Liver (tissue), 3 donors: ENCODE measurements at regions not wholly inside any gene's neighbourhood (a gene's known extent, or its start where the extent isn't known, plus 50 kb on each side); places are given as distances from the start of the nearest gene placed in this dataset.

ENCODE experiments used
- GABPA ChIP-seq, 2 donors: IDR thresholded peaks in 1 of 2; conservative IDR thresholded peaks in 1 of 2; 2 replicates each; pipeline ENCODE4 v1.6.1; 2016; ENCODE audit warnings: antibody characterized with exemption in 2 of 2, mild to moderate bottlenecking in 1 of 2, moderate library complexity in 1 of 2
- JUND ChIP-seq, 2 donors: IDR thresholded peaks; 2 replicates each; pipeline ENCODE4 v1.6.1; 2016; ENCODE audit warnings: antibody characterized with exemption in 2 of 2
- SP1 ChIP-seq: IDR thresholded peaks from 2 replicates; pipeline ENCODE4 v1.6.1; 2018; ENCODE audit warnings: antibody characterized with exemption, mild to moderate bottlenecking
- TF ChIP-seq, protein P1 (sequence below): fragments of 150-350 bp; IDR thresholded peaks from 2 replicates; pipeline ENCODE4 v1.5.1; 2017; ENCODE audit warnings: improper control_type of control experiment, low read depth, low read length; ENCODE audit not compliant: missing input control
- TF ChIP-seq, protein P2 (sequence below): IDR thresholded peaks from 2 replicates; pipeline ENCODE4 v1.6.1; 2016; ENCODE audit warnings: antibody characterized with exemption, mild to moderate bottlenecking
- donor health status: healthy.
- donor health status: healthy.

DNA sequence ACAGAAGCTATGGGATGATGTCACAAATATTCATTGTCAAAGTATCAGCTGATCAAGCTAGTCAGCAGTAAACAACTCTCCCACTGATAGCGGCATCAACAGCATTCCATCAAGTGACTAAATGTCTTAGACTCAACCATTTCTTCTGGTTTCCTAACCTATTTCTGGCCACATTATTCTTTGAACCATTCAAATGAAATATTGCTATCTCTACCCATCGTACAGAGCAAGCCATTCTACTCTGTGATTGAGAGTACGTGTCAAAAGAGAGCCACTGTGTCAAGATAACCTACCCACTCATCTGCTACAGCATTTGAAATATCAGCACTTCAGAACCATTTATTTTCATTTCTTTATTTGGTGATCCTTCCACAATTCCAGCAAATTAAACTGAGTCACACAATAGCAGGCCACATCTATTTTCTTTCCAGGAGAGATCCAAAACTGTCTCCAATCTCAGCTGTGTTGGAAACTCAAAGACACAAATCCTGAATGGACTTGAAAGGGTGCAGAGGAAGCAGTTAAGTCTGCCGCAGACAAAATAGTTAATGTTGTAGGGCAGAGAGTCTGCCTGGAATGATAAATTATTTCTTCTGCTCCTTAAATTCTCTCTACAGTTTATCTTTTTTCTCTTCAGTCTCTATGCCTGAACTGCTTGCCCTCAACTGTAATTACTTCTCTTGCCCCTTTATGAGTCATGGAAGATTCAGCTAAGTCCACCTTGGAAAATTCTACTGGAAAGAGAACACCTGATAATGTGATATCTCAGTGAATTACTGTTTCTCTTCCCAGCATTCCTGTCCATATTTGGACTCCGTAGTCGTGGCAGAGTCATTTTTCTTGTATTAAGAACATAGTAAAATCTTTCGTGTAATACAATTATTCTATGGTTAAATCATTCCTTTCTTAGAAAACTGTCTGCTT lies 364.8 kb downstream of the PDGFC start:
- TF ChIP-seq, protein P1, sequence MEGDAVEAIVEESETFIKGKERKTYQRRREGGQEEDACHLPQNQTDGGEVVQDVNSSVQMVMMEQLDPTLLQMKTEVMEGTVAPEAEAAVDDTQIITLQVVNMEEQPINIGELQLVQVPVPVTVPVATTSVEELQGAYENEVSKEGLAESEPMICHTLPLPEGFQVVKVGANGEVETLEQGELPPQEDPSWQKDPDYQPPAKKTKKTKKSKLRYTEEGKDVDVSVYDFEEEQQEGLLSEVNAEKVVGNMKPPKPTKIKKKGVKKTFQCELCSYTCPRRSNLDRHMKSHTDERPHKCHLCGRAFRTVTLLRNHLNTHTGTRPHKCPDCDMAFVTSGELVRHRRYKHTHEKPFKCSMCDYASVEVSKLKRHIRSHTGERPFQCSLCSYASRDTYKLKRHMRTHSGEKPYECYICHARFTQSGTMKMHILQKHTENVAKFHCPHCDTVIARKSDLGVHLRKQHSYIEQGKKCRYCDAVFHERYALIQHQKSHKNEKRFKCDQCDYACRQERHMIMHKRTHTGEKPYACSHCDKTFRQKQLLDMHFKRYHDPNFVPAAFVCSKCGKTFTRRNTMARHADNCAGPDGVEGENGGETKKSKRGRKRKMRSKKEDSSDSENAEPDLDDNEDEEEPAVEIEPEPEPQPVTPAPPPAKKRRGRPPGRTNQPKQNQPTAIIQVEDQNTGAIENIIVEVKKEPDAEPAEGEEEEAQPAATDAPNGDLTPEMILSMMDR = no peak
- TF ChIP-seq GABPA (IDR thresholded peaks at IDR 0.05 in 1 of 2, conservative IDR thresholded peaks at IDR 0.05 in 1 of 2) (no peak), JUND (IDR thresholded peaks at IDR 0.05) (no peak), SP1 (no peak)
- TF ChIP-seq, protein P2, sequence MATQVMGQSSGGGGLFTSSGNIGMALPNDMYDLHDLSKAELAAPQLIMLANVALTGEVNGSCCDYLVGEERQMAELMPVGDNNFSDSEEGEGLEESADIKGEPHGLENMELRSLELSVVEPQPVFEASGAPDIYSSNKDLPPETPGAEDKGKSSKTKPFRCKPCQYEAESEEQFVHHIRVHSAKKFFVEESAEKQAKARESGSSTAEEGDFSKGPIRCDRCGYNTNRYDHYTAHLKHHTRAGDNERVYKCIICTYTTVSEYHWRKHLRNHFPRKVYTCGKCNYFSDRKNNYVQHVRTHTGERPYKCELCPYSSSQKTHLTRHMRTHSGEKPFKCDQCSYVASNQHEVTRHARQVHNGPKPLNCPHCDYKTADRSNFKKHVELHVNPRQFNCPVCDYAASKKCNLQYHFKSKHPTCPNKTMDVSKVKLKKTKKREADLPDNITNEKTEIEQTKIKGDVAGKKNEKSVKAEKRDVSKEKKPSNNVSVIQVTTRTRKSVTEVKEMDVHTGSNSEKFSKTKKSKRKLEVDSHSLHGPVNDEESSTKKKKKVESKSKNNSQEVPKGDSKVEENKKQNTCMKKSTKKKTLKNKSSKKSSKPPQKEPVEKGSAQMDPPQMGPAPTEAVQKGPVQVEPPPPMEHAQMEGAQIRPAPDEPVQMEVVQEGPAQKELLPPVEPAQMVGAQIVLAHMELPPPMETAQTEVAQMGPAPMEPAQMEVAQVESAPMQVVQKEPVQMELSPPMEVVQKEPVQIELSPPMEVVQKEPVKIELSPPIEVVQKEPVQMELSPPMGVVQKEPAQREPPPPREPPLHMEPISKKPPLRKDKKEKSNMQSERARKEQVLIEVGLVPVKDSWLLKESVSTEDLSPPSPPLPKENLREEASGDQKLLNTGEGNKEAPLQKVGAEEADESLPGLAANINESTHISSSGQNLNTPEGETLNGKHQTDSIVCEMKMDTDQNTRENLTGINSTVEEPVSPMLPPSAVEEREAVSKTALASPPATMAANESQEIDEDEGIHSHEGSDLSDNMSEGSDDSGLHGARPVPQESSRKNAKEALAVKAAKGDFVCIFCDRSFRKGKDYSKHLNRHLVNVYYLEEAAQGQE = no peak
